ENCODE measurements at regions not wholly inside any gene's neighbourhood (a gene's known extent, or its start where the extent isn't known, plus 50 kb on each side); places are given as distances from the start of the nearest gene placed in this dataset.

DNA sequence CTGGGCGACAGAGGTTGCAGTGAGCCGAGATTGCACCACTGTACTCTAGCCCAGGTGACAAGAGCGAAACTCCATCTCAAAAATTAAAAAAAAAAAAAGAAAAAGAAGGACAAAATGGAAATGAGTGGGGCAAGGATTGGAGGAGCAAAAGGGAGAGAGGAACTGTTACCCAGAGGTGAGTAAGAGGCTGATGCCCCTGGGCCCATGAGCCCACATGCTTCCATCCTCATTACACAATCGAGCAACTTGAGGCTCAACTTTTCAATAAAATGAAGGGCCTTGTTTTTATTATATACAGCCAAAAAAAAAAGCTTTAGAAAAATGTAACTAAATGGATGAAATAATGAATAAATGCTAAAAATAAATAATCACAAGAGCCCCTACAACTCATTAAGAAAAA lies 91.7 kb upstream of the YWHAQ start:
- BruUV-seq (replicated peaks), result no TSS peak

More for the DNA sequence above, 91.7 kb upstream of the YWHAQ start:
- H3K9me2 ChIP-seq (ENCODE audit: insufficient read depth), result no peaks in the 10 kb centered on the region
- RAD21 ChIA-PET (ENCODE audit: low non-redundant PET in 1 of 2, low total read pairs in 2 of 2, uncharacterized antibody in 2 of 2, unreplicated experiment in 2 of 2), result no interaction called here
- H3K36me3 ChIP-seq (ENCODE audit: control insufficient read depth in 1 of 2, insufficient read depth in 2 of 2, low read length in 2 of 2), result no peaks in the 10 kb centered on the region
- no peak for ATAC-seq
- no peaks in the 10 kb centered on the region for H3K27me3 ChIP-seq (ENCODE audit: insufficient read depth, low read length)
- no peak overlapping the region for H2AFZ ChIP-seq (ENCODE audit: low read depth, low read length, poor library complexity, severe bottlenecking)
- CTCF ChIA-PET, result no interaction called here
- intact Hi-C loops (cut with micrococcal nuclease), result no loop called here
- H3K9me3 ChIP-seq (ENCODE audit: control insufficient read depth in 1 of 2, insufficient read depth in 1 of 2, low read depth in 1 of 2, low read length in 2 of 2), result no peaks in the 10 kb centered on the region
- H3K4me2 ChIP-seq (ENCODE audit: low read length), result no peak overlapping the region
- H4K20me1 ChIP-seq (ENCODE audit: insufficient read depth), result no peaks in the 10 kb centered on the region
- POLR2A ChIA-PET, result no interaction called here
- TF ChIP-seq, protein P1, sequence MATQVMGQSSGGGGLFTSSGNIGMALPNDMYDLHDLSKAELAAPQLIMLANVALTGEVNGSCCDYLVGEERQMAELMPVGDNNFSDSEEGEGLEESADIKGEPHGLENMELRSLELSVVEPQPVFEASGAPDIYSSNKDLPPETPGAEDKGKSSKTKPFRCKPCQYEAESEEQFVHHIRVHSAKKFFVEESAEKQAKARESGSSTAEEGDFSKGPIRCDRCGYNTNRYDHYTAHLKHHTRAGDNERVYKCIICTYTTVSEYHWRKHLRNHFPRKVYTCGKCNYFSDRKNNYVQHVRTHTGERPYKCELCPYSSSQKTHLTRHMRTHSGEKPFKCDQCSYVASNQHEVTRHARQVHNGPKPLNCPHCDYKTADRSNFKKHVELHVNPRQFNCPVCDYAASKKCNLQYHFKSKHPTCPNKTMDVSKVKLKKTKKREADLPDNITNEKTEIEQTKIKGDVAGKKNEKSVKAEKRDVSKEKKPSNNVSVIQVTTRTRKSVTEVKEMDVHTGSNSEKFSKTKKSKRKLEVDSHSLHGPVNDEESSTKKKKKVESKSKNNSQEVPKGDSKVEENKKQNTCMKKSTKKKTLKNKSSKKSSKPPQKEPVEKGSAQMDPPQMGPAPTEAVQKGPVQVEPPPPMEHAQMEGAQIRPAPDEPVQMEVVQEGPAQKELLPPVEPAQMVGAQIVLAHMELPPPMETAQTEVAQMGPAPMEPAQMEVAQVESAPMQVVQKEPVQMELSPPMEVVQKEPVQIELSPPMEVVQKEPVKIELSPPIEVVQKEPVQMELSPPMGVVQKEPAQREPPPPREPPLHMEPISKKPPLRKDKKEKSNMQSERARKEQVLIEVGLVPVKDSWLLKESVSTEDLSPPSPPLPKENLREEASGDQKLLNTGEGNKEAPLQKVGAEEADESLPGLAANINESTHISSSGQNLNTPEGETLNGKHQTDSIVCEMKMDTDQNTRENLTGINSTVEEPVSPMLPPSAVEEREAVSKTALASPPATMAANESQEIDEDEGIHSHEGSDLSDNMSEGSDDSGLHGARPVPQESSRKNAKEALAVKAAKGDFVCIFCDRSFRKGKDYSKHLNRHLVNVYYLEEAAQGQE (IDR thresholded peaks at IDR 0.05; ENCODE audit: low read depth), result no peak
- TF ChIP-seq ZNF274 (IDR thresholded peaks at IDR 0.05; ENCODE audit: low read depth, low read length) (no peak), POLR2A (IDR thresholded peaks at IDR 0.05; ENCODE audit: borderline replicate concordance, extremely low read depth, insufficient read depth, insufficient read length) (no peak), SP1 (IDR thresholded peaks at IDR 0.05; ENCODE audit: low read depth) (no peak), SIN3A (IDR thresholded peaks at IDR 0.05; ENCODE audit: low read depth) (no peak), EZH2 (IDR thresholded peaks at IDR 0.05) (no peak), FOSL1 (IDR thresholded peaks at IDR 0.05; ENCODE audit: low read depth) (no peak), YY1 (IDR thresholded peaks at IDR 0.05; ENCODE audit: extremely low read depth, insufficient replicate concordance, low read depth, low read length) (no peak), POLR2AphosphoS5 (IDR thresholded peaks at IDR 0.05; ENCODE audit: low read depth, low read length) (no peak), RAD21 (IDR thresholded peaks at IDR 0.05; ENCODE audit: low read depth) (no peak), ZFX (IDR thresholded peaks at IDR 0.05) (no peak), TCF7L2 (IDR thresholded peaks at IDR 0.05; ENCODE audit: borderline replicate concordance, extremely low read depth, insufficient read depth, insufficient read length) (no peak), EGR1 (IDR thresholded peaks at IDR 0.05; ENCODE audit: low read depth) (no peak), ELF1 (IDR thresholded peaks at IDR 0.05; ENCODE audit: borderline replicate concordance, low read depth) (no peak), JUND (IDR thresholded peaks at IDR 0.05) (no peak)
- TF ChIP-seq, protein P2, sequence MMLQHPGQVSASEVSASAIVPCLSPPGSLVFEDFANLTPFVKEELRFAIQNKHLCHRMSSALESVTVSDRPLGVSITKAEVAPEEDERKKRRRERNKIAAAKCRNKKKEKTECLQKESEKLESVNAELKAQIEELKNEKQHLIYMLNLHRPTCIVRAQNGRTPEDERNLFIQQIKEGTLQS (IDR thresholded peaks at IDR 0.05), result no peak
- TF ChIP-seq, protein P3, sequence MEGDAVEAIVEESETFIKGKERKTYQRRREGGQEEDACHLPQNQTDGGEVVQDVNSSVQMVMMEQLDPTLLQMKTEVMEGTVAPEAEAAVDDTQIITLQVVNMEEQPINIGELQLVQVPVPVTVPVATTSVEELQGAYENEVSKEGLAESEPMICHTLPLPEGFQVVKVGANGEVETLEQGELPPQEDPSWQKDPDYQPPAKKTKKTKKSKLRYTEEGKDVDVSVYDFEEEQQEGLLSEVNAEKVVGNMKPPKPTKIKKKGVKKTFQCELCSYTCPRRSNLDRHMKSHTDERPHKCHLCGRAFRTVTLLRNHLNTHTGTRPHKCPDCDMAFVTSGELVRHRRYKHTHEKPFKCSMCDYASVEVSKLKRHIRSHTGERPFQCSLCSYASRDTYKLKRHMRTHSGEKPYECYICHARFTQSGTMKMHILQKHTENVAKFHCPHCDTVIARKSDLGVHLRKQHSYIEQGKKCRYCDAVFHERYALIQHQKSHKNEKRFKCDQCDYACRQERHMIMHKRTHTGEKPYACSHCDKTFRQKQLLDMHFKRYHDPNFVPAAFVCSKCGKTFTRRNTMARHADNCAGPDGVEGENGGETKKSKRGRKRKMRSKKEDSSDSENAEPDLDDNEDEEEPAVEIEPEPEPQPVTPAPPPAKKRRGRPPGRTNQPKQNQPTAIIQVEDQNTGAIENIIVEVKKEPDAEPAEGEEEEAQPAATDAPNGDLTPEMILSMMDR (IDR thresholded peaks at IDR 0.05 in 2 of 3, conservative IDR thresholded peaks at IDR 0.05 in 1 of 3; ENCODE audit: borderline replicate concordance in 1 of 3, insufficient read depth in 1 of 3, low read depth in 2 of 3, low read length in 2 of 3), result no peak
- H3K4me1 ChIP-seq (ENCODE audit: control insufficient read depth in 1 of 2, insufficient read depth in 2 of 2, low read length in 2 of 2), result no peaks in the 10 kb centered on the region
- no peak overlapping the region for H3K4me3 ChIP-seq (replicated peaks in 1 of 2; ENCODE audit: low read depth in 1 of 2, low read length in 2 of 2)
- no peaks in the 10 kb centered on the region for H3K79me2 ChIP-seq (ENCODE audit: insufficient read depth, low read length)
- no peak for DNase-seq (ENCODE audit: low read depth, low spot score)
- H3K9ac ChIP-seq (ENCODE audit: low read length), result no peak overlapping the region
- no peak overlapping the region for H3K27ac ChIP-seq (ENCODE audit: low read depth, low read length)

Data from HCT116 (cell line).